HG02870 (cell line): ENCODE measurements at regions not wholly inside any gene's neighbourhood (a gene's known extent, or its start where the extent isn't known, plus 50 kb on each side); places are given as distances from the start of the nearest gene placed in this dataset.
"Not testable (repeated sequence)": the region's sequence is repeated elsewhere in the genome, so short reads cannot be mapped to it uniquely, and the experiment has no call there.

Experiments
- ATAC-seq: cut with Tn5 transposase; IDR thresholded peaks from one replicate; pipeline ENCODE4 v1.9.1; 2021; ENCODE audit warnings: mild to moderate bottlenecking, moderate library complexity; ENCODE audit not compliant: unreplicated experiment

- ATAC-seq, result no peak
Observed at GRCh38 chr4:184335520-184335919, 117.8 kb upstream of the ENPP6 start.

DNA sequence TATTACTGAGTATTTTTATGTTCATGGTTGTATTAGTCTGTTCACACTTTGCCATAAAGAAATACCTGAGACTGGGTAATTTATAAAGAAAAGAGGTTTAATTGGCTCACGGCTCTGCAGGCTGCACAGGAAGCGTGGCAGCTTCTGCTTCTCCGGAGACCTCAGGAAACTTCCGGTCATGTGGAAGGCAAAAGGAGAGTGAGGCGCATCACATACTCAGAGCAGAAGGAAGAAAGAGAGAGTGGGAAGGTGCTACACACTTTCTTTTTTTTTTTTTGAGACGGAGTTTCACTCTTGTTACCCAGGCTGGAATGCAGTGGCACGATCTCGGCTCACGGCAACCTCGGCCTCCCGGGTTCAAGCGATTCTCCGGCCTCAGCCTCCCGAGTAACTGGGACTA, 115.8 kb upstream of the ENPP6 start:
- not testable (repeated sequence) for ATAC-seq

DNA sequence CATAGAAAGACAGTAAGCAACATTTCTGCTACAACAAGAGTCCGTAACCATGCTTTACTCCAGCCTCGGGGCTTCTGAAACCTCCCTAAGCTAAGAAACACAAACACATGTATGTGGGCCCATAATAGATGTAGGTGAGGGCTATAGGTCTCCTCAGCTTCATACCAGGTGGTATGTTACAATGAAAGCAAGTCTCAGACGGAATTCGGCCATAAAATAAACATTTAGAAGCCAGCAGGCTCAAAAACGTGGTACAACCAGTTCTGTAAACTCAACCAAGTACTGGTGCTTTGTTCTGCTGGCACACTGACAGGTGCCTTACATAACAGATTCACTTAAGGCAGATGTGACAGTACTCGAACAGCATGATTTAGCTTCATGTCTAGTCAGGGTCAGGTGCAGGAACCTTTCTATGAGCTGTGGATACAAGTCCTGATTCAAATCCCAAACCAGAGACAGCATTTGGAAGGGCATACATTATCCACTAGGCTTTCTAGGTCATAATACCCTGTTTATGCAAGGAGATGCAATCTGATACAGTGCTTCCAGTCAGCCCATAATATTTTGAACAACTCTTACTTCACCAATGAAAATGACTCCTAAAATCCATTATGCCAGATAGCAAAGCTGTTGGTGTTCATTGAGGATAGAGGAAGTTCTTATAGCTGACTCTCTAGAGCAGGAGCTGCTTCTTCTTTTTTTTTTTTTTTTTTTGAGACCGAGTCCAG, 113.8 kb upstream of the ENPP6 start:
- no peak for ATAC-seq

DNA sequence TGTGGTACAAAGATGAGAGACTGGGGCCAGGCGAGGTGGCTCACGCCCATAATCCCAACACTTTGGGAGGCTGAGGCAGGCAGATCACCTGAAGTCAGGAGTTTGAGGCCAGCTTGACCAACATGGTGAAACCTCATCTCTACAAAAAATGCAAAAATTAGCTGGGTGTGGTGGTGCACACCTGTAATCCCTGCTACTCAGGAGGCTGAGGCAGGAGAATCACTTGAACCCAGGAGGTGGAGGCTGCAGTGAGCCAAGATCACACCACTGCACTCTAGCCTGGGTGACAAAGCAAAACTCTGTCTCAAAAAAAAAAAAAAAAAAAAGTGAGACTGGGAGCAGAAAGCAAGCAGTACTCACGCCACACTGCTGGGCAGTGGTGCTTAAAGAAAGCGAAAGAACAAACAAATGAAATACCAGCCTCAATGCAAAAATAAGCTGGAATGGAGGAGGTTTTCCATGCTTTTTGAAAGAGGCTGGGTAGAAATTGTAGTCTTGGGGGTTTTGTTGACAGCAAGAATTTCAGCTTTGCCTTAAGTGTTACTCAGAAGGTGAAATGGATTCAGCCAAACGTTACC, 112.9 kb upstream of the ENPP6 start:
- ATAC-seq, result not testable (repeated sequence)

- peak; percentile 53 for ATAC-seq
Observed at GRCh38 chr4:184329659-184330400, 112.2 kb upstream of the ENPP6 start.

- no peak for ATAC-seq
Observed at GRCh38 chr4:184329235-184329634, 111.6 kb upstream of the ENPP6 start.

- peak; percentile 77 for ATAC-seq
Observed at GRCh38 chr4:184328022-184328736, 110.5 kb upstream of the ENPP6 start.

- no peak for ATAC-seq
Observed at GRCh38 chr4:184324939-184325477, 107.3 kb upstream of the ENPP6 start.

- ATAC-seq, result no peak
Observed at GRCh38 chr4:184322328-184323025, 104.8 kb upstream of the ENPP6 start.

DNA sequence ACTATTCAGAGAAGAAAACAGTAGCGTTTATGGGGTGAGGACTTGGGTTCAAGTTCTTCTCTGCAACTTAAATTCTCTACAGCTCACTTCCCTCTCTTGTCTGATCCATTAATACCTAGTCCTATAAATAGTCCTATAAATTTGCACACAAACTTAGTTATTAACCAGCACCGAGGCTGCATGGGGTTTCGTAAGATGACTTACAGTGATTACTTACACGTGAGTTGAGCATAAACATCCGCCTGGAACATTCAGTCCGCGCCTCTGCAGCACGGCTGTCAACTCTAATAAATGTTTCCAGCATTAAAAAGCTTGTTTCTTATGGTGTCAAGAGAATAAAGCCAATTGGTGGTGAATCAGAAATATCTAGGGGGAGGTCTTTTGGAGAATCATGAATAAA, 103.0 kb upstream of the ENPP6 start:
- no peak for ATAC-seq

GRCh38 chr4:184318852-184319251, 101.2 kb upstream of the ENPP6 start:
- ATAC-seq, result no peak

GRCh38 chr4:184317234-184317918, 99.7 kb upstream of the ENPP6 start:
- ATAC-seq, result no peak

- ATAC-seq, result no peak
Observed at GRCh38 chr4:184316821-184317220, 99.1 kb upstream of the ENPP6 start.

- ATAC-seq, result no peak
Observed at GRCh38 chr4:184315675-184316359, 98.1 kb upstream of the ENPP6 start.

DNA sequence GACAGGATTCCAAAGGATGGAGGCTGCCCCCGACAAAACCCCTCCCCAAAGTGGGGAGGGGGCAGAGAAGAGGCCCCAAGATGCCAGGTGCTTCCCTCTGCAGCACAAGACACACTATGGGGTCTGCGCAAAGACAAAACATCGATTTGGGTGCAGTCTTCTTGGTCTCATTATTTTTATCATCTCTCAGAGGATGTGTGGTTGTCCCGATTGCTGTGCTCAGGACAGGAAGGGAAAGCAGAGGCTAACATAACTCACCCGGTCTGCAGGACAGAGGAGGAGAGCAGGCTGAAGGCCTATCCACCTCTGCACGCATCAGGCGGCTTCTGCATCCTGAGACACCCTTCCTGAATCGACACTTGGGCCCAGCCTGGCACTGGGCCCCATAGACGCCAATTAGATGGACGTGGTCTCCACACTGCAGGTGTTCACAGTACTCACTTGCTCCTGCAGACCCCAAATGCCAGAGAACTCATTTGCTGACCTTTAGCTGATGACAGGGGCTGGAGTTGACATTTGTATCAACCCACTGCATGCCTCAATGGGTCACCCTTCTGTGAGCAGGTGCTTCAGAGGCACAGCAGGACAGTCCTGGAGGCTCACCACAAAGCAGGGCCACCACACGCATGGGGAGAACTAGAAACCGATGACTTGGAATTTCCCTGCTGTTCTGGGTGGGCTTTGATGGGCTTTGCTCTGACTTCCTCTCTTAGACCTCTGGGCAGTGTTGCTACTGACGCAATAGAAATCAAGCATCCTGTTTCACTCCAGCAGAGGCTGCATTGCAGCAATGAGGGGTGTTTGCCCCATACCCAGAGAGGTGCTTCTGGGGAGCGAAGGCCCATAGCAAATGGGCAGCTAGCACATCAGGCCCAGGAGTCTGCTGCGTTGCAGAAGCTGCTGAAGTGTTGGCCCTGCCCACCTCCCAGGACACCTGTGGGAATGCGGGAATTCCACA, 96.3 kb upstream of the ENPP6 start:
- ATAC-seq, result peak; percentile 62

DNA sequence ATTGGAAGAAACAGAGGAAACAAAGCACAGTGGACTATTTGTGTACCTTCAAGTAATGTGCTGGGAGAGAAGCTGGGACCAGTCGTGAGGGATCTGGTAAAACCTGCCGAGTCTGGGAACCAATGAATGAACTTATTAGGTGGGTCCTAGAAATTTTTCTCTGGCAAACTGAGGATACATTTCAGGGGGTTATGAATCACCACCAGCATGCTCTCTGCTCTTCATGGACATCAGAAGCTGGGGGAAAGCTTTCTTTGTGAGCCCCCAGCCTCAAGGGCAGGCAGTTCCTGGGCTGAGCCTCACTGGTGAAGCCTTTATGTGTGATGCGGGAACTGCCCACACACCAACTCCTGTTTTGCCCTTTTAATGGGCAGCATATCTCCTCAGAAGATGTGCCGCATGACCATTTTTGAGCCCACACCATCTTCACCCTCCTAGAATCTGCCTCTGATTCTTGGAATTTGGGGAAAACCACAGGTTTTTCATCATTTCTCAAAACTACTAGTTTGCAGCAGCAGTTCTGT, 95.4 kb upstream of the ENPP6 start:
- no peak for ATAC-seq

GRCh38 chr4:184312126-184312525, 94.5 kb upstream of the ENPP6 start:
- no peak for ATAC-seq
